ENCODE measurements at regions not wholly inside any gene's neighbourhood (a gene's known extent, or its start where the extent isn't known, plus 50 kb on each side); places are given as distances from the start of the nearest gene placed in this dataset.

DNA sequence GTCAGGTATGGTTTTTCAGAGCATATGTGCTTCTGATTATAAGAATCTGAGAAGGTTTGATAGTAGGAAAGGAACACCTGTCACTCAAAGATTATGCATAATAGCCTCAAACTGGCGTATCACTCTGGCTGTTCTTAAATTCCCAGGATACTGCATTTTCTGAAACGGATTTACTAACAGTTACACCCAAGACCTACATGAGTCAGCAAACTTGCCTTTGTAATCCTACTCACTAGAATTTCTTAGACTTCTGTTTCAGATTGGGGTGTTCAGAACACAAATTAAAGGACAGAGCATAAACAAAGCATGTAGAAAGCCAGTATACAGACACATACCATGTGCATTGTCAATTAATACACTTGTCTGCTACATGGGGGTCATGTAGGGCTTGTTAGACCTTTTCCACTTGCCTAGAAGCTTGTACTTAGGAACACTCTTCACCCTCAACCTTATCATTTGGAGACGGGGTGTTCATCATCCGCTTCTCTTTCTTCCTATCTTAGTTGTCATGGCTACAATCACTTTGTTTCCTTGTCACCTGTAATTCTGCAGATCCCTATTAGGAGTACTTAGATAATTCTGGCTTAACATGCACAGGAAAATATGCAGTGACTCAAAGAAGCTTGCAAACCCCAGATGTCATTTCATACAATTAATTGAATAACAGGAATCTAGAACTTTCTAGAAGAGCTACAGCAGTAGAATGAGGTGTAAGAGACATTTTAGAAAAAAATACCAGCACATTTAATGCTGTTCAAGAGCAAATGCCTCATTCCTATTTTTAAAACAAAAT is 593.0 kb upstream of the TENM3 start:
- TF ChIP-seq, protein P1, sequence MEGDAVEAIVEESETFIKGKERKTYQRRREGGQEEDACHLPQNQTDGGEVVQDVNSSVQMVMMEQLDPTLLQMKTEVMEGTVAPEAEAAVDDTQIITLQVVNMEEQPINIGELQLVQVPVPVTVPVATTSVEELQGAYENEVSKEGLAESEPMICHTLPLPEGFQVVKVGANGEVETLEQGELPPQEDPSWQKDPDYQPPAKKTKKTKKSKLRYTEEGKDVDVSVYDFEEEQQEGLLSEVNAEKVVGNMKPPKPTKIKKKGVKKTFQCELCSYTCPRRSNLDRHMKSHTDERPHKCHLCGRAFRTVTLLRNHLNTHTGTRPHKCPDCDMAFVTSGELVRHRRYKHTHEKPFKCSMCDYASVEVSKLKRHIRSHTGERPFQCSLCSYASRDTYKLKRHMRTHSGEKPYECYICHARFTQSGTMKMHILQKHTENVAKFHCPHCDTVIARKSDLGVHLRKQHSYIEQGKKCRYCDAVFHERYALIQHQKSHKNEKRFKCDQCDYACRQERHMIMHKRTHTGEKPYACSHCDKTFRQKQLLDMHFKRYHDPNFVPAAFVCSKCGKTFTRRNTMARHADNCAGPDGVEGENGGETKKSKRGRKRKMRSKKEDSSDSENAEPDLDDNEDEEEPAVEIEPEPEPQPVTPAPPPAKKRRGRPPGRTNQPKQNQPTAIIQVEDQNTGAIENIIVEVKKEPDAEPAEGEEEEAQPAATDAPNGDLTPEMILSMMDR (IDR thresholded peaks at IDR 0.05; ENCODE audit: insufficient read depth, low read depth, low read length), result no peak
- no peak for TF ChIP-seq EZH2 (IDR thresholded peaks at IDR 0.05; ENCODE audit: insufficient read depth, low read length)
